ENCODE measurements at regions not wholly inside any gene's neighbourhood (a gene's known extent, or its start where the extent isn't known, plus 50 kb on each side); places are given as distances from the start of the nearest gene placed in this dataset.

GRCh38 chr10:117071286-117072050, 66.5 kb upstream of the SHTN1 start:
- TF ChIP-seq CTCF (IDR thresholded peaks at IDR 0.05) (no peak), POLR2AphosphoS5 (IDR thresholded peaks at IDR 0.05) (no peak), POLR2A (IDR thresholded peaks at IDR 0.05) (no peak)
